Stimulated activated CD8-positive, alpha-beta memory T cell treated with anti-CD3 and anti-CD28 coated beads, Interleukin-4, amount 100 ng/mL, for 48 hours (primary cell): ENCODE measurements at regions not wholly inside any gene's neighbourhood (a gene's known extent, or its start where the extent isn't known, plus 50 kb on each side); places are given as distances from the start of the nearest gene placed in this dataset.
A peak's percentile ranks its signal among the peaks of the same experiment; 100 is the strongest.

Experiments
- DNase-seq: peaks from one replicate; pipeline ENCODE4 v3.0.0-alpha.2; 2020

DNA sequence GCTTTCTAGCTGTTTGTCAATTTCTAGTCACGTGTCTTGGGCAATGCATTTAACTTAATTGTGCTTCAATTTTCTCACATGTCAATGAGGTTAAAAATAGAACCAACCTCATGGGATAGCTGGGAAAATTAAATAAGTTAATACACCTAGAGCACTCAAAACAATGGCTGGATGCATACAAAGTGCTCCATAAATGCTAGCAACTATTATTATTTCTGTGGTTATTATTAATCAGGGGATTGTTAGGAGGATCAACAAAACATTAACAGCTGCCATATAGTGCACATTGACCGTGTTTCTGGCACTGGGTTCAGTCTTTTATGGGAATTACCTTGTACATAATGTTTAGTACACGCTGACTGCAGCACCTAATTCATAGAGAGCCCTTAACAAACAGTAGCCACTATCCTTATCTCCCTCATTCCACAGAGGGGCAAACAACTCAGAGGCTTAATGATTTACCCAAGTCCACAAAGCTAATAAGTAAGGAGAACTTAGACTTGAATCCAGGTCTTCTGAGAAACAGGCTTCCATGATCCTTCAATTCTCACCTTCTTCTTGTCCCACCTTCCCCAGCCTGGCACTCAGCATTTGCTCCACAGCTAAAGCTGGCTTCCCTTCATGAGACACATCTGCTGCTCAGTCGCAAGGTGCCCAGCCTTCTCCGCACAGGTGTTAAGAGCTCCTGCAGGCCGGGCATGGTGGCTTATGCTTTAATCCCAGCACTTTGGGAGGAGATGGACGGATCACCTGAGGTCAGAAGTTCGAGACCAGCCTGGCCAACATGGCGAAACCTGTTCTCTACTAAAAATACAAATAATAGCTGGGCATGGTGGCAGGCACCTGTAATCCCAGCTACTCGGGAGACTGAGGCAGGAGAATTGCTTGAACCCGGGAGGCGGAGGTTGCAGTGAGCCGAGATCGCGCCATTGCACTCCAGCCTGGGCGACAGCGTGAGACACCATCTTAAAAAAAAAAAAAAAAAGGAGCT lies 137.4 kb upstream of the ABCA1 start:
- DNase-seq, result no peak

DNA sequence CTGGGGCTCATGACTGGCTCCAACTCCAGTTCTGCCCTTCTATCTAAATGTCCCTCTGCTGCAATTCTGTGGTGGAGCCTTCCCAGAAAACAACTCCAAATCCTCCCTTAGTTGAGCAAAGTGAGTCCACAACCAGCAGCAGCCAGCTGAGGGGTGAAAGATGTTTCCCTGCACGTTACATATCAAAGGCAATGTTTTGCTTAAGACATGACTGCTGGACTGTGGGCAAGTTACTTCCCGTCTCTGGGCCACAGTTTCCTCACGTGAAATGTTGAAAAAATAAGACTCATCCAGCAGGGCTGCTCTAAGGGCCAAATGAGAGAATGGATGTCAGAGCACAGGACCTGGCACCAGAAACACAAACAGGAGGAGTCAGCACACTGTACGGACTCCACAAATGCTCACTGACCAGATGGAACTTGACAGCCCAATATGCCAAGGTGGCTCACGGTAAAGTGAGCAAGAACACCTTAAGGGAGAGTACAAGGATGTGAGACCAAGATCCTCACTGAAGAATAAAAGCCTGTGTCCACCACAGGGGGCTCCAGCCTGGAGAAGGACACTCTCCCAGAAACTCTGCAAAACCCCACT lies 138.4 kb upstream of the ABCA1 start:
- DNase-seq, result no peak

DNA sequence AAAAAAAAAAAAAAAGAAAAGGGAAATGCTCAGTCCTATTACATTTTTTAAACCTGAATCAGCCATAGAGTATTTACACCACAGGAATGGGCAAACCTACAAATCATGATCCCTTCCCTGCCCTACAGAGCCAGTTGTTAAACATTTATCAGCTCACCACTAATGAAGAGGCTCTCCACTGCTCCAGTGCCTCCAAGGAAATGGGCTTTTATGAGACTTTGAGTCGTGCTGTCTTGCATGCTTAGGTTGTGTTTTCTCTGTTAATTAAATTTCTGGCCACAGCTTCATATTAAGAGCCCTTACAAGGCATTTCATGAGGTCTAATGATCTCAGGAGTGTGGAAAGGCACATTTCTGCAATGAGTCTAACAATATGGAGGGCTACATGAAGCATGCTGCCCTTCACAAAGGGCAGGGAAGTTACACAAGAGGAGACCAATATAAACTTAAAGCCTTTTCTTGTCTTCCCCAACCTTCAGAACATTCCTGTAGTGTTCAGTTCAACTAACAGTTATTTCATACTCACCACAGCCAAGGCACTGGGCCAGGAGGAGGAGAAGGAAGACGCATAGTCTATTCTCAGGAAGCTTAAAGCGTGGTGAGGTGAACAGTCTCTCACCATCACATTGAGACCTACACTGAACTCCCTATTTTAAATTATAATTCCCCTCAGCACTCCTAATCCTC lies 140.1 kb upstream of the ABCA1 start:
- DNase-seq, result no peak

DNA sequence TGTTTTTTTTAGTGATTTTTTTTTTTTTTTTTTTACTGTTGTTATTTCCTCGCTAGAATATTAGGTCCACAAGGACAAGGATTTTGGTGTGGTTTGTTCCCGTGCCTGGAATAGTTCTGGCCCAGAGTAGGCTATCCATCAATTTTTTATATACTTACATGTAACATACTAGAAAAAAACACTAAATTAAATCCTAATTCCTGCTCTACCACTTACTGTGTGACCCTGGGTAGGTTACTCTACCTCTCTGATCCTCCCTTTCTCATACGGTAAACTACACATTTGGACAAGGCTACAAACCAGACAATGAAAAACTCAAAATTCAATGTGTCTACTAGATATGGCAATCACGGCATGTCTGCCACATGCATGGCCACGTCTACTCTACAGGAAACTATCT lies 141.3 kb upstream of the ABCA1 start:
- DNase-seq, result no peak

DNA sequence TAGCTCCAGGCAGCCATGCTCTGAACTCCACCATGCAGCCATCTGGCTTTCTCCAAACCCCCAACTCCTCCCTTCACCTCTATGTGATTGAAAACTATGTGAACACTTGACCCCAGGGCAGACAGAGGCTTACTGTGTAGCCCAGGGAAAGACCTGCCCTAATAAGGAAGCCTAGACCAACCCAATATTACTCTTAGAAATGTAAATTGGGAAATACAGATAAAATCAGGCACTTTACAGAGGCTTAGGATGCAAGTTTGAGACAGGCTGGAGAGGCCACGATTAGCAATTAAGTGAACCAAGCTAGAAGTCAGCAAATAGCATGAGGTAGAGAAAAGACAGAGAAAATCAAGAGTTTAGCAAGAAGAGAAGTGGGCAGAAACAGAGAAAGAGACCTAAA lies 141.7 kb upstream of the ABCA1 start:
- DNase-seq, result no peak

DNA sequence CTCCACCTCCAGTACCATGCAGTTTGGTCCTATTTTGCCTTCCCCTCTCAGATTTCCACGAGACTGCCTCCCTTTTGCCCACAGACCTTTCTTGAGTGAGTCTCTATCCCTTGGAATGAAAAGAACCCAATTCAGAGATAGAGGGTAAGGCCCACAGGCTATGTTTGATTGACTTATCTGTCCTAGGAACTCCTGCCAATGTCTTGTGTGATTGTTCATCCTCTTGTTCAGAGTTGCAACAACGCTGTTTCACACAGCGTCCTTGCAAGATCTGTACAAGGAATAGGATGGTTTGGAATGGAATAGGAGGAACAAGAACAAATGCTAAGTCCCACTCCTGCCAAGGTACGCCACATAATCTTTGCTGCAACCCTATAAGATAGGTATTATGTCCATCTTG lies 142.2 kb upstream of the ABCA1 start:
- no peak for DNase-seq

DNA sequence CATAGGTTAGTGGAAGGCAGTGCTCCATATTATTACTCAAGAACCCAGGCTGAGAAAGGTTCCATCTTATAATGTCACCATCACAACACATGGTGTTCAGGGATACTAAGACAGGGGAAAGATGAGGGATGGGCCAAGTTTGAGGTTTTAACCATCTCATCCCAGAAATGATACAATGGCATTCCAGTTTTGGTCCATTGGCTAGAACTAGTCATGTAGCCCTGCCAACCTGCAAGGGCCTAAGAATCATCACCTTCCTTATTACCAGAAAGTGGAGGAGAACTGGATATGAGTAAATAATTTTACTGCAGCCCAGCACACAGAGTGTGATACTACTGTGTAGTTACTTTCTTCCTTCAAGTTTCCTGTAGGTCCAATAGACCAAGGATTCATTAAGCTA lies 144.5 kb upstream of the ABCA1 start:
- DNase-seq, result no peak

DNA sequence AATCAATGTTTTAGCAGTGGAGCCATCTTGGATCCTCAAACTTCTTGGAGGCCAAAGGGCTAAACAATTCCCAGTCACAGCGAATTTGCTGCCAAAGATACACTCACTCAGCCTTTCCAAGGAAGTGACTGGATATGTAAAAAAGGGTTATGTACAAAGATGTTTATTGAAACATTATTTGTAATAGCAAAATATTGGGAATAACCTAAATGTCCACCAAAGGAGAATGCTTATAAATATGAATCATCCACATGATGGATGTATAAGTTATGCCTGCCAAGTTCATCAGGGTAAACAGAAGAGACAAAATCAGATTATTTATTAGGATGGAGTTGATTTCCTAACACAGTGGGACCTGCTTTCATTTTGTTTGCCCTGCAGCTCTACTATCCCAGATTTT lies 145.2 kb upstream of the ABCA1 start:
- no peak for DNase-seq

DNA sequence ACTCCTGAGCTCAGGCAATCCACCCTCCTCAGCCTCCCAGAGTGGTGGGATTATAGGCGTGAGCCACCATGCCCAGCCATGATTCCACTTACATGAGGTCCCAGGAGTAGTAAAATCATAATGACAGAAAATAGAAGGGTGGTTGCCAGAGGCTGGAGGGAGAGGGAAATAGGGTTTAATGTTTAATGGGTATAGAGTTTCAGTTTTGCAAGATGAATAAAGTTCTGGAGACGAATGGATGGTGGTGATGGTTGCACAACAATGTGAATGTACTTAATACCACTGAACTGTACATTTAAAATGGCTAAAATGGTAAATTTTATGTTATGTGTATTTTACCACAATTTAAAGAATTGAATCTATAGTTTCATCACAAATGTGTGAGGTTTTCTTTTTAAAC lies 146.5 kb upstream of the ABCA1 start:
- no peak for DNase-seq

DNA sequence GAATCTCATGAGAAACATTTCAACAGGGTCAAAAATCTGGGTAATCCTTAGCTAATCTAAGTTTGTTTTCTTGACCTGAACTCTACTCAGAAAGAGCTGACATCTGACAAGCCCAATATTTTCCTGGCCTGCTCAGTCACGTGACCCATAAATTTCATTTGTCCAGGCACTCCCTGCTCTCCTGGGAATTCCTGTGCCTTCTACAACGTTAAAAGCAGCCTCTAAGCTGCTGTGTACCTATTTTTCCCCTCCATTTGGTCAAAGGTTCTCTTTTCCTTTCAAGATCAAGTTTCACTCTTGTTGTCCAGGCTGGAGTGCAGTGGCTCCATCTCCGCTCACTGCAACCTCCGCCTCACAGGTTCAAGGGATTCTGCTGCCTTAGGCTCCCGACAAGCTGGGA lies 148.8 kb upstream of the ABCA1 start:
- DNase-seq, result no peak

DNA sequence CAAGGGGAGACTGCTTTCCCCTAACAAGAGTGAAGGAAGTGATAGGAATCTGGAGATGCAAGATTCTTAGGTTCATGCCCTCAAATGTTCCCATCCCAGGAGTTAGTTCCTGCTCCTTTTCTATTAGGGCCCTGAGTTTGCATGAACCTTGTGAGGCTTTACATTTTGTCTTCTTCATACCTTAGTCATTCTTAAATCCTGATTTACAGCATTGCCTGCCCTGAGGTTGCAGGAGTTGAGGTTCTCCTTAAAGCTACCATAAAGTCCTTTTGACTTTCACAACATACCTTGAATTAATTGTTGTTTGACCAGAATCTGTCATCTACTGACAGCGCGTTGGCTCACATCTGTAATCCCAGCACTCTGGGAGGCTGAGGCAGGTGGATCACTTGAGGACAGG lies 151.5 kb upstream of the ABCA1 start:
- DNase-seq, result no peak

DNA sequence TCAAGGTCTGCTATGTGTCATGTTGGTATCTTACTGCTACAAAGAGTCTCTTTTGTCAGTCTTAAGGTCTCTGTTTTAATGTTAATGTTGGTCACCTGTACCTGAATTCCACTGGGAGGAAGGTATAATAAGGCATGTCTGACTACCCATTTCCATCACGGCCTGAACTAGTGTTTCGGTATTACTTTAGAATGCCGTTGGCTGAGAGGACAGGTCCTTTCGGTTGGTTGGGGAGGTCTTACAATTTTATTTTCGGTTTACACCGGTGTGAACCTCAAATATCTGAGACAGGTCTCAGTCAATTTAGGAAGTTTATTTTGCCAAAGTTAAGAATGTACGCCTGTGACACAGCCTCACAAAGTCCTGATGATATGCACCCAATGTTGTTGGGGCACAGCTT lies 154.9 kb upstream of the ABCA1 start:
- DNase-seq, result no peak

DNA sequence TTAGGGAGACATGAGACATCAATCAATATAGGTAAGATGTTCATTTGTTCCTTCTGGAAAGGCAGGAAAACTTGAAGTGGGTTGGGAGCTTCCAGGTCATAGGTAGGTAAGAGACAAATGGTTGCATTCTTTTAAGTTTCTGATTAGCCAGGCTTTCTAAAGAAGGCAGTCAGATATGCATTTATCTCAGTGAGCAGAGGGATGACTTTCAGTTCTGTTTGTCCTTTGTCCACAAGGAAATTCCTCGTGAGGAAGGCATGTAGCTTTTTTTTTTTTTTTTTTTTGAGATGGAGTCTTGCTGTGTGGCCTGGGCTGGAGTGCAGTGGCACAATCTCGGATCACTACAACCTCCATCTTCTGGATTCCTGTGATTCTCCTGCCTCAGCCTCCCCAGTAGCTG lies 155.3 kb upstream of the ABCA1 start:
- no peak for DNase-seq

DNA sequence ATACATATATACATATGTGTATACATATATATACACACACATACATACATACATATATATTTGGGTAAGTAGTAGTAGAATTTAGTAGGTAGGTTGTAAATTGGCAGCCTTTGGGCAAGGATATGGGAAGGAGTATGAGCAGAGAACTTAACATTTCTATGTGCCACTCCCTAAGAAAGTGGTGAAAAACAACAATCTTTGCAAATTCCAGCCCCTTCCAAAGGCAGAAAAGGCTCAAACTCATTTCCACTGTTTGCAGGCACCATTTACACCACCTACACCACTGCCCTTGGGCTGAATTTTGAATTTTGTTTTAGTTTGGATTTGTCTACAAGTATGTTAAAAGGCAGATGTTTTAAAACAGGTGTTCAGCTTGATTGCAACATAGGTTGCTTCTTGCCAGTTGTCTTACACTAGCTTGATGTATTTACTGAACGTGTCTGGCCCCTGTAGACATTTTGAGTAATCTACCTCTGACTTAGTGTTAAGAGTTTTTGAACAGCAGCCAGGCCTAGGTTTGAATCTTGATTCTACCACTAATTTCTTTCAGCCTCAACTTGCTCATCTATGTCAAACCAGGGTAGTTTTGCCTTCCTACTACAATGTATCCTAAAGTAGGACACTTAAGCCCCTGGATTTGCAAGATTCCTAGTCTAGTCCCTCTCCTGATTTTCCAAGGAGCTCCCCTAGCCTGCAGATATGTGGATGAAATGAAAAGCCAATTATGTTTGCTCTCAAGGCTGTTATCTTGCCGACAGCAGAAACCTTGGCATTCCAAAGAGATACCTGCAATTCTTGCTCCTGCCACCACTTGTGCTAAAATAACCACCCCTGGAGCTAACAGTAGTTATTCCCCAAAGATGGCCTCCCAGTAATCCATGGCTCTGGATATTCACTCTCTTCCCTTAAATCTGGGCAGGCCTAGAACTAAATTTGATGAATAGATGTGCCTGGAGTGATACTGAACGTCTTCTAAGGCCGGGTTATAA lies 156.2 kb upstream of the SLC44A1 start:
- DNase-seq, result no peak

DNA sequence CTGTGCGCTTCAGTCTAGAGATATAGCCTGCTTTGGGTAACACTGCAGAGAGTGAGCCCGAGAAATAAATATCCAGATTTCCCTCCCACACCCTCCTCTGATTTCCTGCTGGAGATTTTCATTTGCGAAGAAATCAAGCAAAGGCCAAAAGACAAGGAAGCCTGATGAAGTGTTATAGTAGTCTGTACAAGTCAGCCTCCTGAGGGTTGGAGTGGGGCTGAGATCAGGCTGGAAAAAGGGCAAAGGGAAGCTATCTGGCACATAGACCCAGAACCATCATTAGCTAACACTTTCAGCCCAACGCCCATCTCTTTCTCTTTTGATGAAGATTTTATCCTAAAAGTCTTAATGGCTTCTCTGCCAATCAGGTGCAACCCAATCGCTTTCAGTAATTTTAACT lies 154.6 kb upstream of the SLC44A1 start:
- no peak for DNase-seq

DNA sequence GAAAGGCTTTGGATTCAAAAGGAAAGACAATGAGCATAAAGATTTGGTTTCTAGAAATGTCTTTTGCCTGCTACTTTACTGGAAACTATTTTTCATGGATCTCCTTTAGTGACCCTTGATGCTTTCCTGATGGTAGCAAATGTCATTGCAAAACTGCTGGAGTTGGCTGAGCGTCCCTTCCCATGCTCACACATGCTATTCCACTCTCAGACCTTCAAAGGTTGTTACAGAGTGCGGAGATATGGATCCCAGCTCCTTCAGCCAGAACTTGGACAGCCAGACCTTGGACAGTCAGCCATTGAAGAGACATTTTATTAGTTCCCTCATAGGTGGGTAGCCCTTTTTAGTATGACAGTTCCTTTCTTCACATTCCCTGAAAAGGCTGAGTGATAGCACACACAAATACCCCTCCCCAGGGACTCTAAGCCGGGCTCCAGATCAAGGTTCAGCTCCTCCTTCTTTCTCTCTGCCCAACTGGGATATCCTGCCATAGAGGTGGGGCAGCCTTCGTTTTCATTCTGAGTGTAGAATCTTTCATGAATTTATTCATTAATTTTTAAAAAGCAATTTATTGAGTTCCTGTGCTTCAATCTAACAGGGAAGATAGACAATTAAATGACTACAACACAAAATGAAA lies 153.3 kb upstream of the SLC44A1 start:
- no peak for DNase-seq

DNA sequence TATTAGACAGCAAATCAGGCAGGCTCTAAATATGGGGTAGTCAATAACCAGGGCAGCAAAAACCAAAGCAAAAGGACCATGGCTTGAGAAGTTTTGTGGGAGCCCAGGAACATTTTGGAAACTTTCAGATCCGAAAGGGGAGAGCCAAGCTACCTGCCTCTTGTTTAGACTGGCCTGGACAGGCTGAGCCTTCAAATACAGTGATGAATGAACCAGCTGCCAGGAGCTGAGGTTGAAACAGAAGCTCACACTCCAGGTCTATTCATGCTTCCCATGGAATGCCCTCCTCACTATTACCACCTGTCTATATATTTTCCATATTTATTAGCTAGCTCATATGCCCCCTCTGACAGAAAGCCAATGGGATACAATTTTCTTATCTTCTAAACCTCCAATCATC lies 150.8 kb upstream of the SLC44A1 start:
- DNase-seq, result no peak

DNA sequence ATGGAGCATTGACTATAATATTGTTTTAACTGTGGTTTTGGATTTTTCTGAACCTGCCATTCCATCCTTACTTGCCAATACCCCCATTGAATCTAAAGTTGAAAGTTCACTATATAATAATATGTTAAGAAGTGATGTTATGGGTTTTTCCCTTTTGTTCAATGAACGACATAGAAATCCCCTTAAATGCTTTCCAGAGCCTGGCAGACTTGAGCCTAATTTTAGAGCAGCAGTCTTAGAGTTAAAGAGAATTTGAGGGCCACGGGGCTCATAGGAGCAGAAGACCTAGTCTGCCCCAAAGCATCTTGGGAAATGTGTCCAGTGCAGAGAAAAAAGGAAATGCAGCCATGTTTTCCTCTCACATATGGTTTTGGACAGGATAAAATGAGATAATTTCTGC lies 146.1 kb upstream of the SLC44A1 start:
- DNase-seq, result no peak

DNA sequence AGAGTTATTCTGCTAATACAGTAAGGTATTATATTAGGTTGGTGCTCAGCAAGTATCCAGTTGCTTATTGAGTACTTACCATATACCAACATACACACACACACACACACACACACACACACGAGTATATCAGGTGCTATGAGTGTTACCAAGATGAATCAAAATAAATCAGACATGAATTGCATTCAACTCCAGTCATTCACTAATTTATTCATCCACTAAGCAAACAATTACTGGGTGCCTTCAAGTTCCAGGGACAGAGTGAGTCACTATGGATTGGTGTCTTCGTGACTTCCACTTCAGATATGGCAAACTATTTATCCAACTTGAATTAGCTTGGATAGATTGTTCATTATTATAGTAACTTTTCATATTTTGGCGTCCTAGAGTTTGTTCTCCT lies 140.7 kb upstream of the SLC44A1 start:
- no peak for DNase-seq

DNA sequence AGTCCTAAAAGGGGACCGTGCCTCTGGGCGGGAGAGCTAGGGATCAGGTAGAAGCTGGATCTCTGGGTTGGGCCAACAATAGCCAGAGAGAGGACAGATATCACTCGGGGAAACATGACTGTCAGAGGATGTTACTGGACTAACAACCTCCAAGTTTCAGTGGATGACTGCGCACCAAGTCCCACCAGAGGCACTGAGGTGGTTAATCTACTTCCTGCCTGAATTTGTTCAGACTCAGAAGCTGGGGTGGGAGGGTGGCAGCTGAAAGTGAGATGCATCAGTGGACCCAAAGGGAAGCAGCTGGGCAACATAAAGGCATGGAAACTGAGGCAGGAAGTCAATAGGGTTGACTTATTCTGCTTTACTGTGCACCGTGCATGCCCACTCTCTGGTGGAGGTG lies 130.1 kb upstream of the SLC44A1 start:
- peak; percentile 33 for DNase-seq

DNA sequence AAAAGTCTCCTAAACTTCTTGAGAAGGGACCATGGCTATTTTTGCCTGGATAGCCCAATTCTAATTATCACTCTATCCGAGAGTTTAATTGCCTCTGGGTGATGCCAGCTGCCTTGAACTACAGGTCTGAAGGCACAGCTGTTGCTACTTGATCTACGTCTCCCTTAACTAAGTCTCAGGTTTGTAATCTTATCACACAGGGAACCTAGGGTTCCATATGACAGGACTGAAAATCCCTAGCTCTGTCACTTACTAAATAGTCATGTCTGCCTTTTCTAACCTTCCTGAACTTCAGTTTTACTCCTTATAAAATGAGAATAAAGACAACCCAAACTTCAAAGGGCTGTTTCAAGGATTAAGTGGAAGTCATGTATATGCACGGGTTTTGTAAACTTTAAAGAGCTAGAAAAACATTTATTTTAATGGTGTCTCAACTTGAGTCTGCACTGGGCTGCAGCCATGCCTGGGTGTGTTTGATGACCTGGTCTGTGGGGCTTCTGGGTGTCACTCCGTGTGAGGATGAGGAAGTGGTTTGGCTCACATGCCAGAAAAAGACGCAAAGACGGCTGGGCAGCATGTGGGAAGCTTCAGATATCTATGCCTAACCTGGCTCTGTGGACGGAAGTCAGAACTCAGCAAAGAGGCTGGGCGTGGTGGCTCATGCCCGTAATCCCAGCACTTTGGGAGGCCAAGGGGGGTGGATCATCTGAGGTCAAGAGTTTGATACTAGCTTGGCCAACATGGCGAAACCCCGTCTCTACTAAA lies 129.3 kb upstream of the SLC44A1 start:
- DNase-seq, result peak; percentile 39
